D721Med (cell line): ENCODE measurements at regions not wholly inside any gene's neighbourhood (a gene's known extent, or its start where the extent isn't known, plus 50 kb on each side); places are given as distances from the start of the nearest gene placed in this dataset.

Experiments used
- DNase-seq: peaks from one replicate; pipeline ENCODE4 v3.0.0; 2011; ENCODE audit warnings: low spot score; ENCODE audit not compliant: insufficient read length
- FAIRE-seq: peaks from 2 replicates; lab custom pipeline; 2011; peaks lifted over from hg19 to GRCh38; lab: Jason Lieb, UNC
- CTCF ChIP-seq: IDR thresholded peaks from 2 replicates; pipeline ENCODE4 v1.5.1; 2012; ENCODE audit warnings: mild to moderate bottlenecking, control low read depth; ENCODE audit not compliant: insufficient read depth; ENCODE audit errors: missing control alignments

GRCh38 chr9:81506941-81507864 lies 182.1 kb downstream of the TLE1 start:
- no peak for FAIRE-seq
- no peak for TF ChIP-seq CTCF
- no peak for DNase-seq

GRCh38 chr9:81499594-81499993 lies 189.8 kb downstream of the TLE1 start:
- TF ChIP-seq CTCF = no peak
- DNase-seq (no peak), FAIRE-seq (no peak)

GRCh38 chr9:81499021-81499454 lies 190.3 kb downstream of the TLE1 start:
- no peak for TF ChIP-seq CTCF
- DNase-seq = no peak
- no peak for FAIRE-seq

GRCh38 chr9:81498576-81498975 lies 190.8 kb downstream of the TLE1 start:
- no peak for FAIRE-seq
- DNase-seq = no peak
- no peak for TF ChIP-seq CTCF

- DNase-seq = no peak
- FAIRE-seq = no peak
- no peak for TF ChIP-seq CTCF
Observed at GRCh38 chr9:81497091-81497490, 192.3 kb downstream of the TLE1 start.

GRCh38 chr9:81492710-81493447 lies 196.5 kb downstream of the TLE1 start:
- DNase-seq = no peak
- no peak for TF ChIP-seq CTCF
- no peak for FAIRE-seq
